T-cell (primary cell): ENCODE measurements at regions not wholly inside any gene's neighbourhood (a gene's known extent, or its start where the extent isn't known, plus 50 kb on each side); places are given as distances from the start of the nearest gene placed in this dataset.

Experiments used
- ATAC-seq, 4 experiments: fragments of 200-7000 bp in 3 of 4; fragments of 150-1000 bp in 1 of 4; cut with Tn5 transposase; replicated peaks in 1 of 4; 1 replicate in 3 of 4; 2 replicates in 1 of 4; pipeline ENCODE4 v1.10.0; 2021; ENCODE audit warnings: moderate library complexity in 3 of 4, mild to moderate bottlenecking in 2 of 4, moderate number of reproducible peaks in 1 of 4
- CTCF ChIA-PET, 2 donors: fragments of 300-600 bp; sonication (Branson Sonifier 250); formaldehyde crosslinking; loops; one replicate each; lab custom pipeline; 2022; ENCODE audit warnings: antibody characterized with exemption in 2 of 2; lab: Charles Lee
- POLR2A ChIA-PET, 2 donors: fragments of 300-600 bp; sonication (Branson Sonifier 250); formaldehyde crosslinking; loops; one replicate each; lab custom pipeline; 2022; ENCODE audit warnings: antibody characterized with exemption in 2 of 2; lab: Charles Lee
- DNase-seq, 35 experiments: peaks; one replicate each; pipeline versions ENCODE4 v3.0.0 to v3.0.0-alpha.2; 2013 to 2023
- H3K27ac ChIP-seq: one replicate; pipeline ENCODE4 v1.5.1; 2013; ENCODE audit warnings: low read length
- H3K27me3 ChIP-seq, 2 experiments: replicated peaks in 1 of 2; 1 replicate in 1 of 2; 2 replicates in 1 of 2; pipeline versions ENCODE4 v1.6.1 to v1.7.0; 2013; ENCODE audit warnings: low read length in 1 of 2, mixed read lengths in 1 of 2; ENCODE audit not compliant: control insufficient read depth in 2 of 2, insufficient read depth in 2 of 2; ENCODE audit errors: extremely low read depth in 1 of 2
- H3K36me3 ChIP-seq, 2 donors: 1 replicate in 1 of 2; 2 replicates in 1 of 2; pipeline versions ENCODE4 v1.6.1 to v1.7.0; 2013; ENCODE audit warnings: low read length in 1 of 2; ENCODE audit not compliant: control insufficient read depth in 2 of 2, insufficient read depth in 1 of 2; ENCODE audit errors: extremely low read depth in 1 of 2
- H3K4me1 ChIP-seq, 2 experiments: 1 replicate in 1 of 2; 2 replicates in 1 of 2; pipeline versions ENCODE4 v1.6.1 to v1.7.0; 2013; ENCODE audit warnings: low read length in 2 of 2, mixed read lengths in 1 of 2; ENCODE audit not compliant: insufficient read depth in 2 of 2, control insufficient read depth in 1 of 2; ENCODE audit errors: extremely low read depth in 1 of 2
- H3K4me3 ChIP-seq, 2 donors: 1 replicate in 1 of 2; 2 replicates in 1 of 2; pipeline versions ENCODE4 v1.5.1 to v1.7.0; 2013; ENCODE audit warnings: mild to moderate bottlenecking in 2 of 2, low read length in 1 of 2, moderate library complexity in 1 of 2; ENCODE audit not compliant: control insufficient read depth in 1 of 2; ENCODE audit errors: extremely low read depth in 1 of 2
- H3K9me3 ChIP-seq: 2 replicates; pipeline ENCODE4 v1.7.0; 2013
- H3K27ac Mint-ChIP-seq, 2 donors: one replicate each; pipeline ENCODE4 v1.8.0; 2020 to 2021; ENCODE audit warnings: mild to moderate bottlenecking in 2 of 2, mixed read lengths in 2 of 2
- H3K27me3 Mint-ChIP-seq, 2 donors: one replicate each; pipeline ENCODE4 v1.8.0; 2021 to 2022; ENCODE audit warnings: mixed read lengths in 2 of 2
- H3K36me3 Mint-ChIP-seq: one replicate; pipeline ENCODE4 v1.8.0; 2021; ENCODE audit warnings: mixed read lengths
- H3K4me1 Mint-ChIP-seq, 3 donors: one replicate each; pipeline ENCODE4 v1.8.0; 2020 to 2022; ENCODE audit warnings: mixed read lengths in 3 of 3, mild to moderate bottlenecking in 1 of 3
- H3K4me3 Mint-ChIP-seq, 3 donors: one replicate each; pipeline ENCODE4 v1.8.0; 2020 to 2022; ENCODE audit warnings: mild to moderate bottlenecking in 3 of 3, mixed read lengths in 3 of 3, moderate library complexity in 3 of 3
- H3K9me3 Mint-ChIP-seq, 3 donors: one replicate each; pipeline ENCODE4 v1.8.0; 2020 to 2022; ENCODE audit warnings: mixed read lengths in 3 of 3
- WGBS: methylation state at CpG from one replicate; pipeline ENCODE4 v1.1.5; 2013; ENCODE audit warnings: missing lambda C conversion rate; ENCODE audit not compliant: insufficient coverage; 5-methylcytosine and 5-hydroxymethylcytosine counted together

GRCh38 chr3:139794469-139795265 lies 116.9 kb upstream of the NMNAT3 start:
- no peaks in the 10 kb centered on the region for H3K36me3 Mint-ChIP-seq
- no peak for ATAC-seq
- Histone ChIP-seq H3K4me3 (no peak overlapping the region), H3K9me3 (no peaks in the 10 kb centered on the region), H3K27ac (no peak overlapping the region), H3K27me3 (no peaks in the 10 kb centered on the region), H3K36me3 (no peaks in the 10 kb centered on the region), H3K4me1 (no peaks in the 10 kb centered on the region)
- no peak for DNase-seq
- no peaks in the 10 kb centered on the region for H3K27me3 Mint-ChIP-seq
- ChIA-PET POLR2A (no interaction called here), CTCF (no interaction called here)
- no peaks in the 10 kb centered on the region for H3K4me1 Mint-ChIP-seq
- no peak overlapping the region for H3K27ac Mint-ChIP-seq
- peaks cover 4 to 10% (median 5%) of the 10 kb centered on the region in 3 donors for H3K9me3 Mint-ChIP-seq
- WGBS = 50% methylated on average over 4 of the region's 6 CpGs
- no peak overlapping the region for H3K4me3 Mint-ChIP-seq

DNA sequence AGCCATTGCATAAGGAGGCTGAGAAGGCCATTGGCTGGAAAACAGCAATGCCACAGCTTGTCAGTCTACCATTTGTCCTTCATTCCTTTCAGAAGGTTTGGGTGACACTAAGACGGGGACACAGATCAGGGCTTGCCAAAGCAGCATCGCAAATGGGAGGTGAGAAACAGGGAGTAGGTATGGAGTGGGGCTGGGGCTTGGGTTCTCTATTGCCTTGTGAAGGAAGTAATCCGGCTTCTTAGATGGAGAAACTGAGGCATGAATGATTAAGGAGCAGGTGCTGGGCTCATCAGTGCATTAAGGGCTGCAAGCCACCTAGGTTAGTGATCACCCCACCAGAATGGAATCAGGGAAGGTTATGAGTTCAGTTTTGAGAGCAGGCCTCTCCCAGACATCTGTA lies 115.6 kb upstream of the NMNAT3 start:
- no peak for DNase-seq
- Mint-ChIP-seq H3K36me3 (no peaks in the 10 kb centered on the region), H3K4me3 (no peak overlapping the region), H3K4me1 (no peaks in the 10 kb centered on the region), H3K9me3 (peaks cover 4 to 10% (median 5%) of the 10 kb centered on the region in 3 donors), H3K27me3 (peaks cover 0 to under 1% of the 10 kb centered on the region in 2 donors), H3K27ac (no peak overlapping the region)
- 86% methylated on average over 3 of the region's 3 CpGs for WGBS
- no peak overlapping the region for H3K4me3 ChIP-seq
- CTCF ChIA-PET = no interaction called here
- ATAC-seq = no peak
- no peaks in the 10 kb centered on the region for H3K4me1 ChIP-seq
- H3K36me3 ChIP-seq = no peaks in the 10 kb centered on the region
- no peaks in the 10 kb centered on the region for H3K9me3 ChIP-seq
- H3K27me3 ChIP-seq = no peaks in the 10 kb centered on the region
- POLR2A ChIA-PET = no interaction called here
- no peak overlapping the region for H3K27ac ChIP-seq

- Histone ChIP-seq H3K27ac (no peak overlapping the region), H3K4me1 (no peaks in the 10 kb centered on the region)
Observed at GRCh38 chr3:139780593-139780992, 102.8 kb upstream of the NMNAT3 start.

DNA sequence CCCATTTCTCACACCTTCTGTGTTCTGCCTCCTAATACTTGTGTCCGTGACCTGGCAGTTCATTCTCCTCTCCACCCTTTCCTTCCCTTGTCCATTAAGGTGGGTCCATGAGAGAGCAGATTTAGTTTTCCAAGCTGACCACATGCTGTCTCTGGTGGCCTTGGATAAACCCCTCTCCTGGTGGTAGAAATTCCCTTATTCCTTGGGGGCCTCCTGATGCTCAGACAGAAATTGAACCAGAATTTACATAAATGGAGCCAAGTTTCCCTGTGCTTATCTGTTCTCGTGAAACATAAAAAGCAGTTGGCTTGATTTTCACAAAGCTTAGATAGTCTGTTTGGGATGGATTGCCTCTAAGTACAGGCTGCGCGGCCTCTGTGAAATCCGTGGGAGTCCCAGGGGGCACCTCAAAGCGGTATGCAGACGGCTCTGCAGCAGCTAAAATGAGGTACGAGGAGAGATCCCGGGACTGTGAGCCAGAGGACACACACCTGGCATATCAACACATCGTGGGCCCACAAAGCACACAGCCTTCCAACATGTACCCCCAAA lies 101.0 kb upstream of the NMNAT3 start:
- ChIA-PET POLR2A (no interaction called here), CTCF (no interaction called here)
- WGBS = 91% methylated on average over 6 of the region's 10 CpGs
- no peak for ATAC-seq
- Histone ChIP-seq H3K27me3 (peaks cover 0 to 9% of the 10 kb centered on the region in 2 experiments), H3K4me3 (no peak overlapping the region), H3K27ac (no peak overlapping the region), H3K36me3 (no peaks in the 10 kb centered on the region), H3K4me1 (no peaks in the 10 kb centered on the region), H3K9me3 (no peaks in the 10 kb centered on the region)
- H3K4me1 Mint-ChIP-seq = no peaks in the 10 kb centered on the region
- no peaks in the 10 kb centered on the region for H3K9me3 Mint-ChIP-seq
- DNase-seq = no peak
- H3K27ac Mint-ChIP-seq = no peak overlapping the region
- H3K4me3 Mint-ChIP-seq = no peak overlapping the region
- peaks cover 2 to 9% of the 10 kb centered on the region in 2 donors for H3K27me3 Mint-ChIP-seq
- H3K36me3 Mint-ChIP-seq = no peaks in the 10 kb centered on the region

More at GRCh38 chr3:139780593-139780992, 102.8 kb upstream of the NMNAT3 start:
- Mint-ChIP-seq H3K27me3 (peaks cover 6 to 15% of the 10 kb centered on the region in 2 donors), H3K9me3 (peaks cover 0 to 6% (median 0%) of the 10 kb centered on the region in 3 donors), H3K4me3 (no peak overlapping the region), H3K27ac (no peak overlapping the region), H3K4me1 (no peaks in the 10 kb centered on the region), H3K36me3 (no peaks in the 10 kb centered on the region)
- no peak for DNase-seq
- Histone ChIP-seq H3K27me3 (peaks cover 0 to 5% of the 10 kb centered on the region in 2 experiments), H3K36me3 (no peaks in the 10 kb centered on the region), H3K4me3 (no peak overlapping the region), H3K9me3 (no peaks in the 10 kb centered on the region)
- no peak for ATAC-seq
- ChIA-PET POLR2A (no interaction called here), CTCF (no interaction called here)
- no CpG with 5 or more reads among the region's 1 CpG for WGBS

DNA sequence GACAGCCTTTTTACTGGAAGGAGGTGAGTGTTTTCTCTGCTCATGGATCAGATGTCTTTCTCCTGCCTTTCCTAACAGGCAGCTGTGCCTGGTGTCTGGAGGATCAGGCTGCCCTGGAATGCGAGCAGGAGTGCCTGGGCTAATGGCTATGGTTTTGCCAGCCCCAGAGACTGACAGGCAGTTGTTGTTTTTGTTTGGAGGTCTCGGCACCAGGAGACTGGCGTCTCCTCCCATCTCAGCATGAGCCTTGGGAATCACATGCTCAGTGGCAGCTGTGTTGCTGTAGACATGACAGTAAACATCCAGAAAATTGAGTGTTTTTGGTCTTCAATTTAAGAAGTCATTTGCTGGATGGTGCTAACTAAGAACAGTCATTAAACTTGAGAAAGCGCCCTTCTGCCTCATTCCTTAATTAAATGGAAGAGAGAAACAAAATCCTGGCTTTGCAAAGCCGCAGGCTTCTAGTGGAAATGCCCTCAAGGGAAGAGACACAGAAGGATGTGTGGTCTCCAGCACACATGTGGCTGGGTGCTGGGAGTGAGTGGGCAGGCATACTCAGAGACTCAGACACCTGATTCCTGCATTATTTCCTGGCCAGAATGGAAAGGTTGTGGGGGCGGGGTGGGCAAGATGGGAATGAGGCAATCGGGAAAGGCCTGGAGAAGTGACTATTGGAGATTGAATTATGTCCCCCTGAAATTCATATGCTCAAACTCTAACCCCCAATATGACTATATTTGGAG lies 97.0 kb upstream of the NMNAT3 start:
- Histone ChIP-seq H3K9me3 (no peaks in the 10 kb centered on the region), H3K4me3 (no peak overlapping the region), H3K27me3 (peaks cover 0 to 9% of the 10 kb centered on the region in 2 experiments), H3K4me1 (no peaks in the 10 kb centered on the region), H3K36me3 (no peaks in the 10 kb centered on the region), H3K27ac (no peak overlapping the region)
- no peaks in the 10 kb centered on the region for H3K36me3 Mint-ChIP-seq
- H3K4me3 Mint-ChIP-seq = no peak overlapping the region
- no peak overlapping the region for H3K27ac Mint-ChIP-seq
- H3K27me3 Mint-ChIP-seq = peaks cover 2 to 19% of the 10 kb centered on the region in 2 donors
- ChIA-PET POLR2A (no interaction called here), CTCF (no interaction called here)
- DNase-seq = no peak
- H3K9me3 Mint-ChIP-seq = no peaks in the 10 kb centered on the region
- no peaks in the 10 kb centered on the region for H3K4me1 Mint-ChIP-seq
- no peak for ATAC-seq
- 50% methylated on average over 2 of the region's 7 CpGs for WGBS

DNA sequence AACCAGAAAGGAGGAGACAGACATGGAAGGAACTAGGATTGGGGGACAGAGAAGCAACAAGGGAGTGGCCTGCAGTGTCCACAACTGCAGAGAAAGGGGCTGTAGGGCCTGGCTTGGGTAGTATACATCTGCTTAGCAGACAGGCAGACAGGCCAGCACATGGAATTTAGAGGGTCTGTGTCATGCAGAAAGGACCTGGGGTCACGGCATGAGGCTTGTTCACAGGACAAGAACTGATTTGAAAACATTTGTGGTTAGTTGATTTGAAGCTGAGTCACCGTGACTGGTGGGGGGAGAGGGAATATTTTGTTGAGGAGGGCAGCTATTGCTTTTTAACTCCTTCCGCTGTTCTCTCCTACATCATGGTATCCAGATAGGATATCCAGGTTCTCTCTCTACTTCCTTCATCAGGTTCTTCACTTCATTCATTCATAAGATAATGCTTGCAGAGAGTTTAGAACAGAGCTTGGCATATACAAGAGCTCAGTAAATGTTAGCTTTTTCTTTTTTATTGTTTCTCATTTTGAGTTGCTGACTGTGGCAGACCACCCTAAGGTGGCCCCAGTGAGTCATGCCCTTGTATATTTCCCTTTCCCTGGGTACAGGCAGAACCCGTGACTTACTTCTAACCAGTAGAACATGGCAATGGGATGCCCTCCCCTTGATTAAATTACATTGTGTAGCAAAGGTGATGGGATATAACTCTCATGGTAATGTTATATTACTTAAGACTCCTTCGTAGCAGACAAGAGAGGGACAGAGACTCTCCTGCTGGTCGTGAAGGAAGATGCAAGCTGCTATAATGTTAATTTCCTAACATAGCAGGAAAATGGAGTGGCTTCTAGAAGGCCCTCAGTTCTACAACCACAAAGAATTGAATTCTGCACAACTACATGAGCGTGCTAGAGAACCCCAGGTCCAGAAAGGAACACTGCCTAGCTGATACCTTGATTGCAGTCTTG lies 95.0 kb upstream of the NMNAT3 start:
- ATAC-seq = no peak

More for the DNA sequence above, 95.0 kb upstream of the NMNAT3 start:
- POLR2A ChIA-PET = no interaction called here
- Mint-ChIP-seq H3K4me1 (no peaks in the 10 kb centered on the region), H3K36me3 (no peaks in the 10 kb centered on the region), H3K27ac (no peak overlapping the region), H3K27me3 (peaks cover 2 to 19% of the 10 kb centered on the region in 2 donors), H3K9me3 (no peaks in the 10 kb centered on the region), H3K4me3 (no peak overlapping the region)
- 49% methylated on average over 3 of the region's 7 CpGs for WGBS
- H3K36me3 ChIP-seq = no peaks in the 10 kb centered on the region
- H3K4me1 ChIP-seq = no peaks in the 10 kb centered on the region
- DNase-seq = no peak
- H3K27ac ChIP-seq = no peak overlapping the region
- H3K4me3 ChIP-seq = no peak overlapping the region
- no peaks in the 10 kb centered on the region for H3K9me3 ChIP-seq
- CTCF ChIA-PET = no interaction called here
- H3K27me3 ChIP-seq = peaks cover 0 to 9% of the 10 kb centered on the region in 2 experiments
